OCI-LY1 (cell line): ENCODE measurements at regions not wholly inside any gene's neighbourhood (a gene's known extent, or its start where the extent isn't known, plus 50 kb on each side); places are given as distances from the start of the nearest gene placed in this dataset.

Experiments used
- H2AFZ ChIP-seq: fragments of 200-600 bp; sonication (generic), shearing (Covaris generic); 2 replicates; pipeline ENCODE4 v1.6.0; 2014; ENCODE audit warnings: antibody characterized with exemption, mild to moderate bottlenecking, low read length
- H3F3A ChIP-seq: fragments of 200-600 bp; sonication (generic), shearing (Covaris generic); 2 replicates; pipeline ENCODE4 v1.6.0; 2014; ENCODE audit warnings: mild to moderate bottlenecking, antibody characterized with exemption, low read length, moderate library complexity; ENCODE audit not compliant: insufficient read depth
- H3K27ac ChIP-seq: fragments of 200-600 bp; sonication (generic); 2 replicates; pipeline ENCODE4 v1.5.1; 2014; ENCODE audit warnings: low read length, mixed run types, mild to moderate bottlenecking, low read depth; ENCODE audit not compliant: poor library complexity, severe bottlenecking
- H3K27me3 ChIP-seq: fragments of 200-600 bp; sonication (generic); 2 replicates; pipeline ENCODE4 v1.6.0; 2014; ENCODE audit warnings: antibody characterized with exemption, mild to moderate bottlenecking, low read length, moderate library complexity; ENCODE audit not compliant: insufficient read depth
- H3K36me3 ChIP-seq: fragments of 200-600 bp; sonication (generic); 2 replicates; pipeline ENCODE4 v1.6.1; 2014; ENCODE audit warnings: mild to moderate bottlenecking, antibody characterized with exemption, low read length, moderate library complexity, mixed read lengths; ENCODE audit not compliant: insufficient read depth
- H3K4me1 ChIP-seq: fragments of 200-600 bp; sonication (generic); 2 replicates; pipeline ENCODE4 v1.5.1; 2014; ENCODE audit warnings: mild to moderate bottlenecking, low read length, moderate library complexity; ENCODE audit not compliant: insufficient read depth, severe bottlenecking
- H3K4me2 ChIP-seq: fragments of 200-600 bp; sonication (generic), shearing (Covaris generic); 2 replicates; pipeline ENCODE4 v1.6.1; 2014; ENCODE audit warnings: low read length
- H3K4me3 ChIP-seq: fragments of 200-600 bp; sonication (generic); 2 replicates; pipeline ENCODE4 v1.5.1; 2014; ENCODE audit warnings: low read length, low read depth, mild to moderate bottlenecking, mixed read lengths; ENCODE audit not compliant: poor library complexity, severe bottlenecking
- H3K79me2 ChIP-seq: fragments of 200-600 bp; shearing (Covaris generic); 2 replicates; pipeline ENCODE4 v1.6.1; 2016; ENCODE audit warnings: mixed run types, low read length, mixed read lengths; ENCODE audit not compliant: insufficient read depth
- H3K9ac ChIP-seq: fragments of 200-600 bp; sonication (generic), shearing (Covaris generic); 2 replicates; pipeline ENCODE4 v1.6.1; 2014; ENCODE audit warnings: mild to moderate bottlenecking, low read length, mixed read lengths
- H3K9me2 ChIP-seq: fragments of 200-600 bp; sonication (generic), shearing (Covaris generic); 2 replicates; pipeline ENCODE4 v1.6.1; 2014; ENCODE audit warnings: low read depth, mild to moderate bottlenecking, low read length, mixed read lengths
- H3K9me3 ChIP-seq: fragments of 200-600 bp; shearing (Covaris generic); 2 replicates; pipeline ENCODE4 v1.6.1; 2014; ENCODE audit warnings: low read length, mixed read lengths
- H4K20me1 ChIP-seq: fragments of 200-600 bp; sonication (generic), shearing (Covaris generic); 2 replicates; pipeline ENCODE4 v1.6.0; 2016; ENCODE audit warnings: mild to moderate bottlenecking, low read length; ENCODE audit not compliant: insufficient read depth
- CTCF ChIP-seq: fragments of 200-600 bp; sonication (generic), shearing (Covaris generic); IDR thresholded peaks from 2 replicates; pipeline ENCODE4 v1.5.1; 2017; ENCODE audit warnings: mild to moderate bottlenecking, antibody characterized with exemption, low read length, moderate library complexity, mixed read lengths
- EZH2 ChIP-seq: fragments of 200-600 bp; sonication (generic), shearing (Covaris generic); IDR thresholded peaks from 2 replicates; pipeline ENCODE4 v1.8.0; 2017; ENCODE audit warnings: borderline replicate concordance, mixed run types, mild to moderate bottlenecking, antibody characterized with exemption, low read length, moderate library complexity, mixed read lengths

GRCh38 chr2:61763605-61764034 lies 90.2 kb downstream of the FAM161A start:
- H3K4me1 ChIP-seq, result peaks cover 4% of the 10 kb centered on the region
- H3K4me2 ChIP-seq, result peak overlapping the region; percentile 70

GRCh38 chr2:61762292-61762691 lies 91.6 kb downstream of the FAM161A start:
- Histone ChIP-seq H3K9me3 (no peaks in the 10 kb centered on the region), H3F3A (no peaks in the 10 kb centered on the region), H3K79me2 (no peaks in the 10 kb centered on the region), H3K27me3 (no peaks in the 10 kb centered on the region), H3K9me2 (no peaks in the 10 kb centered on the region), H3K4me1 (peaks cover 4% of the 10 kb centered on the region), H3K27ac (no peak overlapping the region), H3K4me3 (no peak overlapping the region), H3K4me2 (no peak overlapping the region), H4K20me1 (no peaks in the 10 kb centered on the region), H2AFZ (no peak overlapping the region), H3K36me3 (no peaks in the 10 kb centered on the region; the same call in 1 of the 2 replicates), H3K9ac (no peak overlapping the region)
- TF ChIP-seq EZH2, result no peak
- no peak for TF ChIP-seq CTCF

More at GRCh38 chr2:61763605-61764034, 90.2 kb downstream of the FAM161A start:
- H3K79me2 ChIP-seq, result no peaks in the 10 kb centered on the region
- H3K36me3 ChIP-seq, result no peaks in the 10 kb centered on the region; the same call in 1 of the 2 replicates
- TF ChIP-seq CTCF (no peak), EZH2 (no peak)
- H3F3A ChIP-seq, result no peaks in the 10 kb centered on the region
- peak overlapping the region; percentile 60 for H3K9ac ChIP-seq
- H2AFZ ChIP-seq, result peak overlapping the region; percentile 13
- peak overlapping the region; percentile 67 for H3K4me3 ChIP-seq
- no peaks in the 10 kb centered on the region for H3K9me2 ChIP-seq
- H3K27ac ChIP-seq, result no peak overlapping the region
- H4K20me1 ChIP-seq, result no peaks in the 10 kb centered on the region
- H3K27me3 ChIP-seq, result no peaks in the 10 kb centered on the region
- no peaks in the 10 kb centered on the region for H3K9me3 ChIP-seq

- H3K79me2 ChIP-seq, result no peaks in the 10 kb centered on the region
- H3K9ac ChIP-seq, result no peak overlapping the region
- H3K27ac ChIP-seq, result no peak overlapping the region
- H2AFZ ChIP-seq, result no peak overlapping the region
- no peaks in the 10 kb centered on the region for H3K9me3 ChIP-seq
- TF ChIP-seq CTCF (no peak), EZH2 (no peak)
- H3F3A ChIP-seq, result no peaks in the 10 kb centered on the region
- no peak overlapping the region for H3K4me2 ChIP-seq
- no peaks in the 10 kb centered on the region for H4K20me1 ChIP-seq
- H3K4me3 ChIP-seq, result no peak overlapping the region
- no peaks in the 10 kb centered on the region for H3K9me2 ChIP-seq
- H3K4me1 ChIP-seq, result peaks cover 4% of the 10 kb centered on the region
- H3K36me3 ChIP-seq, result no peaks in the 10 kb centered on the region; the same call in 1 of the 2 replicates
- no peaks in the 10 kb centered on the region for H3K27me3 ChIP-seq
These were observed 94.1 kb downstream of the FAM161A start for GRCh38 chr2:61759718-61760117.
